Activated CD8-positive, alpha-beta memory T cell treated with anti-CD3 and anti-CD28 coated beads, Interleukin-2, amount 50 U/mL, for 4 hours (primary cell): ENCODE measurements at regions not wholly inside any gene's neighbourhood (a gene's known extent, or its start where the extent isn't known, plus 50 kb on each side); places are given as distances from the start of the nearest gene placed in this dataset.
"Not testable (repeated sequence)": the region's sequence is repeated elsewhere in the genome, so short reads cannot be mapped to it uniquely, and the experiment has no call there.

Source experiments
- DNase-seq: peaks from one replicate; pipeline ENCODE4 v3.0.0-alpha.2; 2020

DNA sequence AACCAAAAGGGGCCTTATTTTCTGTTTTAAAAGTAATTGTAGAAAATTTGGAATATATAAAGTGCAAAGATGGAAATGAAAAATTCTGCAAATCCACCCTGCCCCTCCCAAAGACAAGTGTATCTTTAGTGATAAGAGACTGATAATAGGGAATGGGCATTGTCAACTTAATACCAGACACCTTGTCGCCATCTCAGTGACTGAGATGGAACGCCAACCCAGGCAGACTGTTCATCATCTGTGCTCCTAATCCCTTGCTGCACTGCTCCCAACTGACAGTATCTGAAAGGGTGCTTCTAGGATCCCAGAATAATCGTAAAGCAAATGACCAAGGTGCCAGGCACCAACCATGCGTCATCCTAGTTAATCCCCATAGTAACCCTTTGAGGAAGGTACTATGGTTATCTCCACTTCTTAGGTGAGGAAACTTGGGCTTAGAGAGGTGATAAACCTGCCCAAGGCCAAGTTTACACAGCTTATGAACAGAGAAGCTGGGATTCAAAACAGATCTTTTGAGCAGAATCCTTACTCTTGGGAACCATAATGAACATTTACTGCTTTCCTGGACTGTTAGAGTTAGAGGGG lies 583.7 kb downstream of the GATA3 start:
- DNase-seq: no peak

DNA sequence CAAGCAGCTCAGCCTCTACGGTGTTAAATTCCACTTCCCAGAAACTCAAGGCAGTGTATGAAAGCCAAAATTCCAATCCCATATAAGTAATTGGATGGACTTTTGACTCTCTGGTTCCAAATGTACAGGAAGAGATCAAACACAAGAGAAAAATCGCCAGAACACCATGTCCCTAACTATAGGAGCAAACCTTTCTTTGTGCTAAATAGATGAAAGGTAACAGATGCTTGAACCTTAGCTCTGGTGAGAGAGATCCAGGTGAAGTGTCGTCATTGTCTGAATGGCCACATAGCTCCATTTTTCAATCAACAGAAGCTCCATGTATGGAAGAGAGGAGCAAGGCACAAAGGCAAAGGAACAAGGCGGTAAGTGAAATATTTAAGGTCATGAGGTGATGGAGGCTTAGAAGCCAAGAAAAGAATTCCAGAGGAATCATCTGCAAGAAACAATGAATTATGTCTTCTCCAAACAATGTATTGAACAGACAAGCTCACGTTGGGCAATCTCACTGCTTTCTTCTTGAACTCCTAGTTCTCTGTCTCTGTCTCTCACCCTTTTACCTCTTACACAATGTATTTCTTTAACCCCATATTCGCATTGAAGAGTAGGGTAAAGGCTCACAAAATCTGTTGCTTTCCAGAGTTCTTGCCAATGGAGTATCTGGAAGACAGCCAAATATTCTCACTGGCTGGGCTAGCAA lies 585.1 kb downstream of the GATA3 start:
- no peak for DNase-seq

DNA sequence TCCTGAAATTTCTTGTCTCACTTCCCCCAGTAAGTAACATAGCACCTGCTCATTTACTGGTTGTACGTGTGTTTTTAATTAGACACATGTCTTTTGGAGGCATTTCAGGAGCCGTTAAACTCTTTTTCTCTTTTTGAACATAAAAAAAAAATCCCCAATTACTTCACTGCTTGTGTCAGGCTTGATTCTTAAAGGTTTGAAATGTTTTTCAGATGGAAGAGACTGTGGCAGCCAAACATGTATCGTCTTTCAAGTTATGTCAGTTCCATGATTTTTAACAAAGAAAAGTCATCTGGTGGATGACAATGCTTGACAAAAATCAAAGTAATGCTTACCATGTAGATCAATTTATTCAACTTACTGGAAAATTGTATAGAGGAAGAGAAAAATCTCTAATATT lies 585.8 kb downstream of the GATA3 start:
- no peak for DNase-seq

DNA sequence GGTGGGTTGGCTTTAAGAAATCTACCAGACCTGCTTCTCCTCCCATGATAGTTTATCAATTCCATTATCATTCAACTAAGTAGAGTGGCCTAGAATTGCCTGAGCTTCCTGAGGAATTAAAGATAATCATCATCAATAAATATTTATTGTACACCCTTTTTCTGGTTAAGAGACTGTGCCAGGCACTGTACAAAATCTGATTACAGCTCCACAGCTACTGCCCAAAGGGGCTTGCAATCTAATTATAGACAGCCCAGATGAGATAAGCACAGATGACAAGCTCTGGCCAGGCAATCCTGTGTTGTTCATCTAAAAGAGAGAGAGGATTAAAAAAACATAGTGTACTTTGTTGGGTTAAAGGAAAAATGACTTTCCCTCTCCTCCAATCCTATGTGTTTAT lies 586.4 kb downstream of the GATA3 start:
- DNase-seq: no peak

DNA sequence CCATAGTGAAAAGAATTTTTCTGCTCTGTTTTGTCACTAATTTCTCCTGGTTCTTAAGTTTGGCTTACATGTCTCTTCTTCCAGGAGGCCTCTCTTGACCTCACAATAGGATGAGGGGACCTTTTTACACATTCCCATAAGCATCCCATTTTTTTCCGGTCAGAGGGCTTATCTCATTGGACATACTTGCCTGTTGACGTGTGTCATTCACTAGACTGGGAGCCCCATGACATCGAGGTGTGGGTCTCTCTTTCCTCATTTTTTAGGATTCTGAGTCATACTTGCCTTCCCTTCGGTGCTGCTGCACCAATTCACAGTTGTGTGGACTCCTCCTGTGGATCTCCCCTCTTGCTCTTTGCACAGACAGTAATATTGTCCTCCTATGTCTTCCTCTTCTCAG lies 601.8 kb downstream of the GATA3 start:
- DNase-seq: no peak

DNA sequence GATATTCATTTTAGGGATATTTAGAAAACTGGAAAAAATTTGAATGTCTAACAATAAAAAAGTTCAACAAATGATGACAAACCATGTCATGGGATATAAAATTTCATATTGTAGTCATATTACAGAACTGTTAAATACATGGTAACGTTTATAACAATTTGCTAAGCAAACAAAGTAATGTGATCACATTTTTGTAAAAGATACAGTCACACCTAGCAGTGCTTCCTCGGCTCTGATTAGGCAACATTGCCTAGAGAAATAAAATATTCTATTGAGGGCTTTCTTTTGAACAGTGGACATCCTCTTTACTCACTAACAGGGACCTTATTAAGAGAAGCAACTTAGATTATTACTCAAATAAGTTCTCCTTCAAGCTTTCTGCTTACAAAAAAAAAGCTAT lies 605.5 kb downstream of the GATA3 start:
- DNase-seq: no peak

DNA sequence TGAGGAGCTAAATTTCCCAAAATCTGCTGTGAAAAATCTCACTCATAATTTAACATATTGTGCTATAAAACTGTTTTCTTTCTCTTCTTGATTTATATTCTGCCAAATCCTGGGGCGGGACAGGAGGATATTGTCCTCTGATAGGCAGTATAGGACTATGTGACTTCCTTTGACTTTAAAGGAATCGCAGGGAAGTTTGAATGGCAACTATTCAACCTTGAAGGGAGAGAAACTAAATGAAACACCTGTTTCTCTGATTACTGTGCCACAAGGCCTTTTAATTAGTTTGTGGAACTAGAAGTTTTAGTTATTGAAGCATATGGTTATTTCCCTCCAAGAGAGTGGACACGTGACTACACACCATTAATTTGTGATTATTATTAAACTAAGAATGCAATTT lies 607.4 kb downstream of the GATA3 start:
- DNase-seq: no peak

DNA sequence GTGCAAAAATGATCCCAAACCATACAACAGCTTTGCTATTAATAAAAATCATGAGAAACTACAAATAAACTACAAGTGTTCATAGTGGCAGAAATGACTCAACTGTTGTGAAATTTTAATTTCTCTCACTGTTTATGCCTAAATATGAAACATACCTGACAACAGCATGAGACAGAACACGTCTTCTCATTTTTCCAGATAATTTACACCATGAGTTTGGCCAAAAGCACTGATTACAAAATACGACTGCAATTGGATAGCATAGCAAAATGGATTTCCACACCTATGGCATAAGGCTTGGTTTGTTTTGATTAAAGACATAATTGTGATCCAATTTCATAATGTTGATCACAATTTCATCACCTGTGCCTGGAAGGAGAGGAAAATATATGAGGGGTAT lies 608.6 kb downstream of the GATA3 start:
- DNase-seq: no peak

DNA sequence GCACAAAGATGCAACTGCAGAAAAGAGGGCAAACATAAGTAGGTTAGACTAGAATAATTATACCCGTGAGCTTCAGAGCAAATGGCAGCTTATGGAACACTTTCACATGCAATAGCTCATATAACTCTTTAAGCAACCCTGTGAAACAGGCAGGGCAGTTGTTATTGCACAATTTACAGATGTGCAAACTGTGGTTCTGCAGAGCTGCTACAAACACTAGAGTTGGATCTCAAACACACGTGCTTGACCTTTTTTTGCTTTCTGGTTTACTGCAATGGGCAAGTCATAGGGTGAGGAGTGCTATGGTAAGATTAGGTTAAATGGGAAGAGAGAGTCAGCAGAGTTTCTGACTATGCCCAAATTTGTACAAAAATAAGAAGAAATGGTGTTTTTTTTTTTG lies 610.8 kb downstream of the GATA3 start:
- no peak for DNase-seq

DNA sequence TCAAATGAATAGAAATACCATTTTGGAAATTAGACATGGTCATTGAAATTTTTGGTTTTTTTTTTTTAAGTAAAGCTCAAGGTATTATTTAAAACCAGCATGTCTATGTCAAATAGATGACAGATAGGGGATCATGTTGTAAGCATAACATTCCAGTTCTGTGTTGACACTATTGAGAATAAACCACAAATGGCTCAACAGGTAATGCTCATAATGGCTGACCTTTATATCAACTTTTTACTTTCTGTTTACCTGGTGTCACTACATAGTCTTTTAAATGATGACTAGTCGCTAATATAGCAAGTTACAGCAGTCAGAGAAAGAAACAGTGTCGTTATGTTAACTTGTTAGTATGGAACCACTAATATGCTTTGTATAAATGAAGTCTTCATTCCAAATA lies 616.0 kb downstream of the GATA3 start:
- no peak for DNase-seq

DNA sequence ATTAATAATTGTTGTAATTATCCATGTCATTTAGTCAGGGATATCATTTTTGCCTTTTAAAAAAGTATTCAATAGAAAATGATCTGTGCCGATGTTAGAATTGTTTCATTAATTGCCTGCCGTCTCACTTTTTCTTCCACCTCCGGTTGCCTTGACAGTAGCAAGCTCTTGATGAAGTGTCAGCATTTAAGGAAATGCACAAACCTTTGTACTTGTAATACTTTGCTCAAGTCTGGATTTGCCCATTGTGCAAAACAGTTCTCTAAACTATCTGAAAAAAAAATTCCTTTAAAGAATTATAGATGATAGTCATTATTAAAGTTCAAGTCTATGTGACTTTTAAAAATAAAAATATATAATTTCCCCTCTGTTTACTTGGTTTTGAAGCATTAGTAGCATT lies 619.7 kb downstream of the GATA3 start:
- DNase-seq: no peak

DNA sequence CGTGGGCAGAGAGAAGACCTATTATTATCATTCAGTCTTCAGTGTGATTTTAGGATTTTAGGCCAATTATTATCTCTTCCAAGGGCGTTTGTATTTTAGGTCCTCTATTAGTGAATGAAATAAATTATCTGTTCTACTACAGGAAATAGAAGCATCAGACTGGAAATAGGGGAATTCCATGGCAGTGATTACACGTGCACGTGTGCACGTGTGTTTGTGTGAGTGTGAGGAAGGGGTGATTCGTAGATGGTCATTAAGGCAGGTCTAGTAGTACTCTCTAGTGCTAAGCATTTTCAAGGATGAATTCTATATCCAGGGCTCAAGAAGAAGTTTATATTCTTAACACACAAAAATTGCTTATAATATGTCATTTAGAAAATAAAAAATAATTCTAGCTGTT lies 623.2 kb downstream of the GATA3 start:
- no peak for DNase-seq

DNA sequence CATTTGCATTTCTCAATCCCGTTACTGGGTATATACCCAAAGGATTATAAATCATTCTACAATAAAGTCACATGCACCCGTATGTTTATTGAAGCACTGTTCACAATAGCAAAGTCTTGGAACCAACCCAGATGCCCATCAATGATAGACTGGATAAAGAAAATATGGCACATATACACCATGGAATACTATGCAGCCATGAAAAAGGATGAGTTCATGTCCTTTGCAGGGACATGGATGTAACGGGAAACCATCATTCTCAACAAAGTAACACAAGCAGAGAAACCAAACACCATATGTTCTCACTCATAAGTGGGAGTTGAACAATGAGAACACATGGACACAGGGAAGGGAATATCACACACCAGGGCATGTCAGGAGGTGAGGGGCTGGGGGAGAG lies 630.4 kb downstream of the GATA3 start:
- DNase-seq: not testable (repeated sequence)

DNA sequence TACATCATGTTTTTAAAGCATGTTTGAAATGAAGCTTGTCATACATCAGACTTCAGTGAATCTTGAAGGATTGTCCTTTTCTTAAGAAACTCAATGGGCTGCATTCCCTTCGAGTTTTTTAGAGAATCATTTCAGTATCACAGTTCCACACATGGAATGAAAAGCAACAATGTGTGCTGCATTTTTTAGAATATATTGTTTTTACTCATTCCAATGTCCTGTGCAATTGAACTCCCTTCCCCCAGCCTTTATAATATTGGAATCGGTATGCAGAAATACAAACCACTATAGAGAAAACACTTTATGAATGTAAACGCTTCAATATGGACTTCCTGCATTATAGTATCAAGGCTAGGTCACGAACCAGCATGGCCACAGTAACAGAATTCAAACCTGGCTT lies 634.4 kb downstream of the GATA3 start:
- no peak for DNase-seq

DNA sequence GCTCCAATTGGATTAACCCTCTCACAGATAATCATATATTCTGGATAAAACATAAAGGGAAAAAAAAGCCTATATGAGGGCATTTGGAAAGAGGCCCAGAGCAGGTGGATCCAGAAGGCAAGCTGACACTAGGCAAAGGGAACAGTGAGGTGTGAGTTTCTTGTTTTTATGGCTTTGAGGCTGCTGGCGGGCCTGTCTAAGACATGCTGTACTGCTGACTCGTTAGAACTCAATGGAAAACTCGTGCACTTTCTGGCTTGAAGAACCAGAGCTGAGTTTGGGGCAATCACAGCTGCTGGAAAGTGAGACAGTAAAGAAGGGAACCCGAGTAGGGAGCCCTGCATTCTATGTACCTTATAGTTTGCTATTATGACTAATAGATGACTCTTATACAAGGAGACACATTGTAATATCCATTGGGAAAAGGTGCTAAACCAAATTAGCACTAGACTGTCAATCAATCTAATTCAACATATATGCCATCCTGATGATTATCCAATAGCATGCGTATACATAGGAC lies 637.1 kb downstream of the GATA3 start:
- no peak for DNase-seq

DNA sequence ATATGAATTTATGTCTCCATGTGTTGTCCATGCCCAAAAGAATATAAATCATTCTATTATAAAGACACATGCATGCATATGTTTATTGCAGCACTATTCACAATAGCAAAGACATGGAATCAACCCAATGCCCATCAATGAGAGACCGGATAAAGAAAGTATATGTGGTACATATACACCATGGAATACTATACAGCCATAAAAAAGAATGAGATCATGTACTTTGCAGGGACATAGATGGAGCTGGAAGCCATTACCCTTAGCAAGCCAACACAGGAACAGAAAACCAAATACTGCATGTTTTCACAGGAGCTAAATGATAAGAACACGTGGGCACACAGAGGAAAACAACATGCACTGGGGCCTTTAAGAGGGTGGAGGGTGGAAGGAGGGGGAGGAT lies 639.1 kb downstream of the GATA3 start:
- not testable (repeated sequence) for DNase-seq

DNA sequence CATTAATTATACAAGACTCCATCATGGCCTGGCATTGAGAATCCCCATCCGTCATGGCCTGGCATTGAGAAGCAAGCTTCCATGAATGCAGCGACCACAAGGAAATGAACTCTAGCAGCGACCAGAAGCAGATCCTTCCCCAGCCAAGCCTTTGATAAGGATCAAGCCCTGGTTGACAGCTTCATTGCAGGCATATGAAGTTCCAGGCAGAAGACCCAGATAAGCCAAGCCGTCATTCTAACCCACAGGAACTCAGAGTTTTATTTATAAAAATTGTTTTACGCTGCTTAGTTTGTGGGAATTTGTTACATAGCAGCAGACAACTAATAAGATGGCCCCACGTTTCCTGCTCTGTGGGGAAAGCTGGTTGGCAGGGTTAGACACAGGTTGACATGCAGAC lies 642.3 kb downstream of the GATA3 start:
- no peak for DNase-seq

DNA sequence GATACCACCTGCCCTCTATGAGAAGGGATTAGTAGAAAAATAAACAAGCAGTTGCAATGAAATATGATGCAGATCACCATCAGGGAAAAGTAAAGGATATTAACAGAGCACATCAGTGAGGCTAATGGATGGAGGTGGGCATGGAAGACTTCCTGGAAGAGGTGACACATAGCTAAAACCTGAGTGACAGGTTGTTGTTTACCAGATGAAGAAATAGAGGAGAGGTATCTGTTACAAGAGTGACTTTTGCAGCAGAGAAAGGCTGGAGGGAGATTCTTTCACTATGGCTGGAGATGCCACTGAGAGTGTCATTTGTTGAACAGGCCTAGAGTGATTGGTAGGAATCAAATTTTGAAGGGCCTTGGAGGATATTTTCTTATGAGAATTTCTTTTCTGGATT lies 646.2 kb downstream of the GATA3 start:
- no peak for DNase-seq

DNA sequence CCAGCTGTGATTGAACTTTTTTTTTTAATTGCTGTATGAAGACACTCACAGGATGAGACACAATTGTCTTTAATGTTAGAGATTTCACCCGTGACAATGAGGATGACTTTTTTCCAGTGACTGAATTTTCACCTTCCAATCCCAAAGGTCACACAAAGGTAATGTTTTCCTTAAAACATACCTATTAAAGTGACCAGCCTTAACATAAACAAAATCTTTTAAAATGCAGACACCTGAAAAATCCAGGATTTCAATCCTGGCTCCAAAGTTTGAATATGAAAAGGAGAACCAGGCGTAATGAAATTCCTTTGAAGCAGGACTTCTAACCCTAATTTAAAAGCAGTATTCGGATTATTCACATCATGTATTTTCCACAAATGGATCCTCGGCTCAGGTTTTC lies 647.7 kb downstream of the GATA3 start:
- no peak for DNase-seq

DNA sequence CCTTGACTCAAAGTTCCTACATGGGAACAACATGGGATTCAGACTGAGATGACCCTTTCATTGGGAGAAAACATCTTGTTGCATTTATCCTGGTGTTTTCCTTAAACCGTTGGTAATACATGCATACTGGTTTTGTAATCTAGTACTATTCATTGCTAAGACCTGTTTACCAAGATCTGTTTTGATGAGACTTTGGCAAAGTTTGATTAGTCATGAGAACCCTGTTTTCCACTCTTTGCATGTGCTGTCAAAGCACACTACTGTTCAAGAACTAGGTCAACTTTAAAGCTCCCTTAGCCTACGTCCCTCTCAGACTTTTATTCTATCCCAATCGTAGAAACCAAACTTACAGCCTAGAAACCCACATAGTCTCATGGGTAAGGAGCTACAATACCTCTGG lies 650.9 kb downstream of the GATA3 start:
- no peak for DNase-seq

DNA sequence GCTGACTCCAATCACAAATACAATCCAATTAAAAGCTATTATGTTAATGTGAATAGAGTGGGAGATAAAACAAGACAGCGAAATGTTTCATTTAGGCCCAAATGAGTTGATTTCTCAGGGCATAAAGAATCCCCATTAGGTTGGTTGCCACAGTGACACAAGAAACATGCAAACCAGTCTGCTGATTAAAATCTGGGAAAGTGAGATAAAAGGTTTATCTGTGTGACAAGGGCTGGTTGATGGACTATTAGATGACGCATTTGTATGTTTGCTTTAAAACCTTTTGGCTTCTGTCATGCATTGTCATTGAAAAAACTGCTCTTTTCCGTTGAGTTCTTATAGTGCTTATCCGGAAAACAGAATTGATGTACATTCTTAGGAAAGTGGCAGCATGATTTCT lies 658.2 kb downstream of the GATA3 start:
- DNase-seq: no peak

DNA sequence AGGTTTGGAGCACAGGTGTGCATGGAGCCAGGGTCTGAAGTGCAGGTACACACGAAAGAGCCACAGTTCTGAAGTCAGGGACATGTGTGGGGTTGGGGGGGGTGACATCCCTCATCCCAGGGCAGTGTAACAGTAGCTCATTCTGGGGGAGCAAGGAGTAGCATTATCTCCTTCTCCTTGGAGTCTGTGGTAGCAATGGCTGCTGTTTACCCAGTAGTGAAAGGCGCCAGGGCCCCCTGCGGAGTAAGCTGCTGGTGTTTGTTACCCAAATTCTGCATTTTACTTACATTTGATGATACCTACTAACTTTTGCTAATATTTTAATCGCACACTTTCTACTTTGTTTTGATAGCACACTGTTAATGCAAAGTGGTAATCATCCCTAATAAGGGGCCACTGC lies 665.5 kb downstream of the GATA3 start:
- no peak for DNase-seq

DNA sequence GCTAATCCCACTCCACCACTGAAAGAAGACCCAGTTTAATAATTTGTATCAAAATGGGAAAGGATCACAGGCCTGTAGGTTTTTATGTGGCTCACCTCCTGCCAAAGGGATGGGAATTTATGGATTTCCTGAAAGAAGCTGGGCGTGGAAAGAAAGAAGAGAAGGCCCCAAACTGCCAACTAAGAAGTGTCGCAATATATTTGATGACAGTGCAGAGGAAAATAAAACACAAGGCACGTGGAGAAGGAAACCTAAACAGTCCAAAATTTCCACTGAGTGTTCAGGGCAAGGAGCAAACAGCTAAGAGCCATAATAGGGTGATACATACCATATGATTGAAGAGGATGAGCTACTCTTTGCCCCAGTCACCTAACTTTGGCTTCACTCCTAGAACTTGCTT lies 667.2 kb downstream of the GATA3 start:
- DNase-seq: no peak

DNA sequence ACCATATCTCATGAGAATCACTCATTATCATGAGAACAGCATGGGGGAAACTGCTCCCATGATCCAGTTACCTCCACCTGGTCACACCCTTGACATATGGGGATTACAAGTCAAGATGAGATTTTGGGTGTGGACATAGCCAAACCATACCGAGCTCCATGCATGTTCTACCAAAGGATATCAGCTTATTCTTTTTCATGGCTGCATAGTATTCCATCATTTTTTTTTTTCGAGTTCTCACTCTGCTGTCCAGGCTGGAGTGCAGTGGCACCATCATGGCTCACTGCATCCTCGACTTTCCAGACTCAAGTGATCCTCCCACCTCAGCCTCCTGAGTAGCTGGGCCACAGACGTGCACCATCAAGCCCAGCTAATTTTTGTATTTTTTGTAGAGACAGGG lies 668.3 kb downstream of the GATA3 start:
- no peak for DNase-seq

DNA sequence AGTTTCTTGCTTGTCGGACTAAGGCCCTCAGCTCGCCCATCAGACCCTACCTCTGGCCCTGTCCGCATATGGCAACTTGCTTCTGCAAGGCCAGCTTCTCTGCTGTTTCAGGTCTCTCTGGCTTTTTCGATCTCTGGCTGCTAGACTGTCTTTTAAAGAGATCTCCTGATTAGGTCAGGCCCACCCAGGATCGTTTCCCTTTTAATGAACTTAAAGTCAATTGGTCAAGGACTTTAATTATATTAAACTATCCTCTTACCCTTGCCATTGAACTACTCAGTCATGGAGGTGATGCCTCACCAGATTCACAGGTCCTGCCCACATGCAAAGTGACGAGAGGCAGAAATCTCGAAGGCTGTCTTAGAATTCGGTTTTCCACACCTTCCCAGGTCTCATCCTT lies 670.9 kb downstream of the GATA3 start:
- no peak for DNase-seq
